ENCODE measurements at regions not wholly inside any gene's neighbourhood (a gene's known extent, or its start where the extent isn't known, plus 50 kb on each side); places are given as distances from the start of the nearest gene placed in this dataset.

DNA sequence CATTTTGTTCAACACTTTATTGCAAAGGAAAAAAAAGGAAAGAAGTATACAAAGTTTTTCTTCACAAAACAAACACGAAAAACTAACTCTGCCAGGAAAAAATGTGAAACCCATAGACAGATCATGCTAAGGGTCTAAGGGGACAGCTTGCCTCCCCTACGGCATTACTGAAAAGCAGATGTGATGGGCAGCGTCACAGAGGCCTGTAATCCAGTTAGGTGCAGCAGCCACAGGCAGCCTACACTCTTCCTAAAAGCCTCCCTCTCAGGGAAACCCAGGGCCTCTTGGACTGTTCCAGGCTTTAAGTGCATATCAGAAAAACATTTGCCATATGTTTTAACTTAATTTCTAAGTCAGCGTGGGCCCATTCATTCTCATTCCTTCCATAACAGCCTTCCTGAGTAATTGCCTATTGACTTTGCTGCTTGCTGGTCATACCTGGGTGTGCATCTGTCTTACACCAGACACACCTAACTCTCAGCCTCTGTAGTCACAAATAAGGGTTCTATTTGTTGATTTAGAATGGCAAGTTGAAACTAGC is 135.7 kb upstream of the SERP2 start:
- TF ChIP-seq, protein P1, sequence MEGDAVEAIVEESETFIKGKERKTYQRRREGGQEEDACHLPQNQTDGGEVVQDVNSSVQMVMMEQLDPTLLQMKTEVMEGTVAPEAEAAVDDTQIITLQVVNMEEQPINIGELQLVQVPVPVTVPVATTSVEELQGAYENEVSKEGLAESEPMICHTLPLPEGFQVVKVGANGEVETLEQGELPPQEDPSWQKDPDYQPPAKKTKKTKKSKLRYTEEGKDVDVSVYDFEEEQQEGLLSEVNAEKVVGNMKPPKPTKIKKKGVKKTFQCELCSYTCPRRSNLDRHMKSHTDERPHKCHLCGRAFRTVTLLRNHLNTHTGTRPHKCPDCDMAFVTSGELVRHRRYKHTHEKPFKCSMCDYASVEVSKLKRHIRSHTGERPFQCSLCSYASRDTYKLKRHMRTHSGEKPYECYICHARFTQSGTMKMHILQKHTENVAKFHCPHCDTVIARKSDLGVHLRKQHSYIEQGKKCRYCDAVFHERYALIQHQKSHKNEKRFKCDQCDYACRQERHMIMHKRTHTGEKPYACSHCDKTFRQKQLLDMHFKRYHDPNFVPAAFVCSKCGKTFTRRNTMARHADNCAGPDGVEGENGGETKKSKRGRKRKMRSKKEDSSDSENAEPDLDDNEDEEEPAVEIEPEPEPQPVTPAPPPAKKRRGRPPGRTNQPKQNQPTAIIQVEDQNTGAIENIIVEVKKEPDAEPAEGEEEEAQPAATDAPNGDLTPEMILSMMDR (IDR thresholded peaks at IDR 0.05; ENCODE audit: low read depth, low read length), result no peak
- H3K4me3 ChIP-seq (replicated peaks in 1 of 2; ENCODE audit: low read depth in 2 of 2, low read length in 2 of 2), result no peak overlapping the region
- DNase-seq (ENCODE audit: low read depth in 2 of 2), result peak in 1 of 2 donors; percentile 70

DNA sequence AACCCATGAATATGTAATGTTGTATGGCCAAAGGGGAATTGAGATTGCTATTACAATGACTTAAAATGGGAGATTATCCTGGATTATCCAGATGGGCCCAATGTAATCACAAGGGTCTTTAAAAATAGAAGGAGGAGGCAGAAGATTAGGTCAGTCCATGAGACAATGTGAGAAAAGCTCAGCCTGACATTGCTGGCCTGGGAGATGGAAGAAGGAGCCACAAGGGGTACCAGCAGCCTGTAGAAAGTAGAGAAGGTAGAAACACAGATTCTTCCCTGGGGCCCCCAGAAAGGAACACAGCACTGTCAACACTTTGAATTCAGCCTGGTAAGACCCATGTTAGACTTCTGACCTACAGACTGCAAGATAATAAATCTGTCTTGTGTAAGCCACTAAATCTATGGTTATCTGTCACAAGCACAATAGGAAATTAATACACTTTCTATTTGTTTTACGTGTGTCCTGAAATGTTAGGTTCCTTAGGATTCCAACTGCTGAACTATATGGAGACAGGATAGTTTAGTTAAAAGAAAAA is 132.9 kb upstream of the SERP2 start:
- no peak overlapping the region for H3K4me3 ChIP-seq (replicated peaks in 1 of 2; ENCODE audit: low read depth in 2 of 2, low read length in 2 of 2)
- no peak for DNase-seq (ENCODE audit: low read depth in 2 of 2)
- TF ChIP-seq, protein P1 (IDR thresholded peaks at IDR 0.05; ENCODE audit: low read depth, low read length), result no peak

DNA sequence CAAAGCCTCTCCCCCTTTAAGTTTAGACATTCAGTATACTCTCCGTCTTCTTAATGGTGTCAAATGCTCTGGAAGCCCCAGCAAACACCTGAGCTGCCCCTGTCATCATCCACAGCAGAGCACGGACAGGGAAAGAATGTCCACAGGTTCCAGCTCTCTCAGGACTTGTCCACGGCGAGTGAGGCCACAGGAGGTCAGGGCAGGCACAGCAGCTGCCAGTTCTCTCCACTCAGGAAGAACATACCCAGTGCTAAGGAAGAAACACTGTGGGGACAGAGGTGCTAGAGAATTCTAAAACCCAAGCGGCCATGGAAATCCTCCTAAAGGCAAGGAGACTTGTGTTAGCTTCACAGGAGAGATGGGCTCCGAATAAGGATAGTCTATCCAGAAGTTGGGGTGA is 132.0 kb upstream of the SERP2 start:
- no peak for DNase-seq (ENCODE audit: low read depth in 2 of 2)
- H3K4me3 ChIP-seq (replicated peaks in 1 of 2; ENCODE audit: low read depth in 2 of 2, low read length in 2 of 2), result no peak overlapping the region
- TF ChIP-seq, protein P1 (IDR thresholded peaks at IDR 0.05; ENCODE audit: low read depth, low read length), result no peak

DNA sequence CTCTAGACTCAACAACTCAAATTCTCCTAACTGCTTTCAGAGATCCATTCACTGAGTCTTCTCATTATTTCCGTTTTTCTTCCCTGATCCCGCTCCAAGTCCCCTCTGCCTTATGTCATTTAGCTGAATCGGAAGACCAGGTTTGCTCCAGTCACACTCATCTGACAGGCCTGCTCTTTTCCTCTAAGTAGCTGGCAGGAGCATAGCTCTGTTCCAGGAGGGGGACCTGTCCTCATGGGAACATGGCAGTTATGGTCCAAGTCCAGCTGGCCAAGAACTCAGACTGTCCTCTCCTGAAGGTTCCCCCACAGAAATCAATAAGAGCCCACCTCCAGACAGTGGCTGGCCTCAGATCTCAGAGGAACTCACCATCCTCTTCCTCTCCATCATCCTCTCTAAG is 130.9 kb upstream of the SERP2 start:
- H3K4me3 ChIP-seq (replicated peaks in 1 of 2; ENCODE audit: low read depth in 2 of 2, low read length in 2 of 2), result no peak overlapping the region
- no peak for DNase-seq (ENCODE audit: low read depth in 2 of 2)
- TF ChIP-seq, protein P1 (IDR thresholded peaks at IDR 0.05; ENCODE audit: low read depth, low read length), result no peak

DNA sequence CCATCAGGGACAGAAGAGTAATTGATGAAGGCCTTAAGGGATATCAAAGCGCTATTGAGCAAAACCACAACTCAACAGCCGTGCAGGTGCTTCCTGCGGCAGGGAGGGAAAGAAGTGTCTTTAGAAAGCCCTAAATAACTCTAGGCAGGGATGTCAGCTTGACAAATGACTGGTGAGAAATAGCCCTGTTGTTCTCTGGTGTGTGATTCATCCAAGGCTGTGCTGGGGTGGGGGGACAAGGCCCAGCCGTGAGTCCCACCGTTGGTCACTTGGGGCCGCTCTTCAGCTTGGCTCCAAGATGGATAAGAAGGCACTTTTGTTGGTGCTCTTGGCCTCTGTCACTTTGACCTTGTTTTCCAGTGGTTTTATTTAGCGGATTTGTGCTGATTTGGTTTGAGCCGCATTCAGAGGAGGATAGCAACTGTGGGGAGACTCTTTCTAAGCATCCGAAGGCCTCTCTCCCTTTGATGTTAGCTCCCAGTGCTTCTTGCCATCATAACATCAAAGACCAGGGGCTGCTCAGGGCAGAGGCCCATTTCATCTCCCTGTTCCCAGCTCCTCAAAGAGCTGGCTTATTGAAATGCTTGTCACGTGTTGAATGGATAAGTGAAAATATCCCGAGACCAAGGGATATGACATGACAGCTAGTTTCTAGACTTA is 130.3 kb upstream of the SERP2 start:
- no peak overlapping the region for H3K4me3 ChIP-seq (replicated peaks in 1 of 2; ENCODE audit: low read depth in 2 of 2, low read length in 2 of 2)
- TF ChIP-seq, protein P1 (IDR thresholded peaks at IDR 0.05; ENCODE audit: low read depth, low read length), result peak; percentile 37
- DNase-seq (ENCODE audit: low read depth in 2 of 2), result peak; percentile 74 to 78

DNA sequence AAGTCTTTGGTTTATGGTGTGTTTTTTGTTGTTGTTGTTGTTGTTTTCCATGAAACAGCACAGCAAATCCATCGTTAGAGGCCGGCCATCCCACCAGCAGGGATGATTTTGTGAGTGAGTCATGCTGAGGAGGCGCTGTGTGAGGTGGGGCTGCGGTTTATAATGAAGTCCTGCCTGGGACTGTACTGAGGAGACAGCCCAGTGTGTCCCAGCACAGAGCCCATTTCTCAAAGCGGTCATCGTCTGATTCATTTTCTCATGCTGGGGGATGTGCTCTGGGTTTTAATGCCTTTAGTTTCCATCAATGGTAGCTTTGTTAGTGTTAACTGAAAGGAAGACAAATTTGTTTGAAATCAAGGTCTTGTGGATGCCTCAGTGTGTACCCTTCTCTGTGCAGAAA is 129.3 kb upstream of the SERP2 start:
- TF ChIP-seq, protein P1 (IDR thresholded peaks at IDR 0.05; ENCODE audit: low read depth, low read length), result no peak
- no peak overlapping the region for H3K4me3 ChIP-seq (replicated peaks in 1 of 2; ENCODE audit: low read depth in 2 of 2, low read length in 2 of 2)
- DNase-seq (ENCODE audit: low read depth in 2 of 2), result peak in 1 of 2 donors; percentile 55

Data from cardiac fibroblast (primary cell).